Vagina (tissue), 2 donors: ENCODE measurements at regions not wholly inside any gene's neighbourhood (a gene's known extent, or its start where the extent isn't known, plus 50 kb on each side); places are given as distances from the start of the nearest gene placed in this dataset.
"Not testable (repeated sequence)": the region's sequence is repeated elsewhere in the genome, so short reads cannot be mapped to it uniquely, and the experiment has no call there.

ENCODE experiments used
- DNase-seq, 2 donors: peaks; one replicate each; pipeline ENCODE4 v3.0.0-alpha.2; 2017; ENCODE audit errors: extremely low spot score in 2 of 2
- H3K27ac ChIP-seq: fragments of 200-600 bp; sonication (generic); one replicate; pipeline ENCODE4 v1.5.1; 2019
- H3K27me3 ChIP-seq: fragments of 200-600 bp; sonication (generic); one replicate; pipeline ENCODE4 v1.5.1; 2019
- H3K36me3 ChIP-seq, 2 donors: fragments of 200-600 bp; sonication (generic); one replicate each; pipeline ENCODE4 v1.5.1; 2017 to 2019
- H3K4me1 ChIP-seq: fragments of 200-600 bp; sonication (generic); one replicate; pipeline ENCODE4 v1.5.1; 2019
- H3K4me3 ChIP-seq, 2 donors: fragments of 200-600 bp; sonication (generic); 1 replicate in 1 of 2; 2 replicates in 1 of 2; pipeline ENCODE4 v1.5.1; 2016 to 2019
- H3K9me3 ChIP-seq: fragments of 200-600 bp; sonication (generic); one replicate; pipeline ENCODE4 v1.5.1; 2019
- POLR2A ChIP-seq, 2 donors: fragments of 450-650 bp; IDR thresholded peaks; one replicate each; pipeline ENCODE4 v1.6.1; 2017; ENCODE audit warnings: antibody characterized with exemption in 2 of 2, mild to moderate bottlenecking in 2 of 2, moderate library complexity in 2 of 2
- POLR2AphosphoS5 ChIP-seq, 2 donors: sonication (generic); formaldehyde crosslinking; IDR thresholded peaks; one replicate each; pipeline ENCODE4 v1.9.0; 2017; ENCODE audit warnings: antibody characterized with exemption in 2 of 2, mild to moderate bottlenecking in 2 of 2, low read depth in 1 of 2; ENCODE audit not compliant: insufficient read depth in 1 of 2
- intact Hi-C: fragments of 100-400 bp; cut with DNase I; formaldehyde crosslinking; loops from one replicate; pipeline ENCODE4 v1.15.1; 2023
- TF ChIP-seq, protein P1 (sequence below), 3 experiments: fragments of 450-650 bp in 2 of 3; fragments of 200-600 bp in 1 of 3; sonication (generic) in 1 of 3; IDR thresholded peaks; one replicate each; pipeline ENCODE4 v1.5.1; 2017 to 2019; ENCODE audit warnings: antibody characterized with exemption in 3 of 3, mild to moderate bottlenecking in 2 of 3, moderate library complexity in 2 of 3

DNA sequence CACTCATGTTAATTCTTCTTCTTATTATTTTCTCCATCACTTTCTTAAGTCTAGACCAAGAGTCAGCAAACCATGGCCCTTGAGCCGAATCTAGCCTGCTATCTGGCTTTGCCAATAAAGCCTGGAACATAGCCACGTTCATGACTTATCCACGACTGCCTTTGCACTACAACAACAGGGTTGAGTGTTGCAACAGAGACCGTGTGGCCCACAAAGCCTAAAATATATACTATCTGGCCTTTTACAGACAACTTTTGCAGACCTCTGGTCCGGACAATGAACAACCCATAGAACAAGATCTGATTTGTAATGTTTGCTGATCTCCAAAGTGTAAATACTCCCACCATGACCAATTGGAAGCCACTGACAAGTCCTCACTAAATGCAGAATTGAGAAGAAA is 140.5 kb upstream of the CDYL start:
- DNase-seq: no peak
- no peaks in the 10 kb centered on the region for H3K9me3 ChIP-seq
- H3K4me1 ChIP-seq: no peaks in the 10 kb centered on the region
- H3K27me3 ChIP-seq: no peaks in the 10 kb centered on the region
- intact Hi-C loops: no loop called here
- no peak overlapping the region for H3K4me3 ChIP-seq
- H3K27ac ChIP-seq: no peak overlapping the region
- no peaks in the 10 kb centered on the region for H3K36me3 ChIP-seq
- TF ChIP-seq POLR2AphosphoS5 (IDR thresholded peaks at IDR 0.05; ENCODE audit: insufficient read depth in 1 of 2, low read depth in 1 of 2): no peak
- TF ChIP-seq POLR2A (IDR thresholded peaks at IDR 0.05): no peak
- TF ChIP-seq, protein P1, sequence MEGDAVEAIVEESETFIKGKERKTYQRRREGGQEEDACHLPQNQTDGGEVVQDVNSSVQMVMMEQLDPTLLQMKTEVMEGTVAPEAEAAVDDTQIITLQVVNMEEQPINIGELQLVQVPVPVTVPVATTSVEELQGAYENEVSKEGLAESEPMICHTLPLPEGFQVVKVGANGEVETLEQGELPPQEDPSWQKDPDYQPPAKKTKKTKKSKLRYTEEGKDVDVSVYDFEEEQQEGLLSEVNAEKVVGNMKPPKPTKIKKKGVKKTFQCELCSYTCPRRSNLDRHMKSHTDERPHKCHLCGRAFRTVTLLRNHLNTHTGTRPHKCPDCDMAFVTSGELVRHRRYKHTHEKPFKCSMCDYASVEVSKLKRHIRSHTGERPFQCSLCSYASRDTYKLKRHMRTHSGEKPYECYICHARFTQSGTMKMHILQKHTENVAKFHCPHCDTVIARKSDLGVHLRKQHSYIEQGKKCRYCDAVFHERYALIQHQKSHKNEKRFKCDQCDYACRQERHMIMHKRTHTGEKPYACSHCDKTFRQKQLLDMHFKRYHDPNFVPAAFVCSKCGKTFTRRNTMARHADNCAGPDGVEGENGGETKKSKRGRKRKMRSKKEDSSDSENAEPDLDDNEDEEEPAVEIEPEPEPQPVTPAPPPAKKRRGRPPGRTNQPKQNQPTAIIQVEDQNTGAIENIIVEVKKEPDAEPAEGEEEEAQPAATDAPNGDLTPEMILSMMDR (IDR thresholded peaks at IDR 0.05): no peak

DNA sequence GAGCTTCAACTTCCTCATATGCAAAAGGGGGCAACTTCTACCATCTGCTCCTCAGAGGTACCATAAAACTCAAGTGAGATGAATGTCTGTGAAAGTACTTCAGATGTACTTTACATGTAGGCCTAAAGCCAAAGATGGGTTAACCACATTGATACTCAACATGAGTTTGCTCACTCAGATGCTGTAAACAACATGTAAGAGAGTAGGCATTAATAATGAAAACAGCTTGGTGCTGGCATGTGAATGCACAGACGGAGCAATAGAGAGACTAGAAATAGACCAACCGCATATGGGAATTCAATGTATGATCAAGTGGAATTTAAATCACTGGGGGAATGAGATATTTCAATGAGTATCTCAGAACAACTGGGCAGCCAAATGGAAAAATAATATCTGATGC is 143.8 kb upstream of the CDYL start:
- H3K4me1 ChIP-seq: no peaks in the 10 kb centered on the region
- H3K36me3 ChIP-seq: no peaks in the 10 kb centered on the region
- H3K27ac ChIP-seq: no peak overlapping the region
- H3K9me3 ChIP-seq: peaks cover 5% of the 10 kb centered on the region
- no peaks in the 10 kb centered on the region for H3K27me3 ChIP-seq
- TF ChIP-seq POLR2A (IDR thresholded peaks at IDR 0.05) (no peak), POLR2AphosphoS5 (IDR thresholded peaks at IDR 0.05; ENCODE audit: insufficient read depth in 1 of 2, low read depth in 1 of 2) (no peak)
- TF ChIP-seq, protein P1 (IDR thresholded peaks at IDR 0.05): no peak
- DNase-seq: no peak
- no peak overlapping the region for H3K4me3 ChIP-seq
- intact Hi-C loops: no loop called here

DNA sequence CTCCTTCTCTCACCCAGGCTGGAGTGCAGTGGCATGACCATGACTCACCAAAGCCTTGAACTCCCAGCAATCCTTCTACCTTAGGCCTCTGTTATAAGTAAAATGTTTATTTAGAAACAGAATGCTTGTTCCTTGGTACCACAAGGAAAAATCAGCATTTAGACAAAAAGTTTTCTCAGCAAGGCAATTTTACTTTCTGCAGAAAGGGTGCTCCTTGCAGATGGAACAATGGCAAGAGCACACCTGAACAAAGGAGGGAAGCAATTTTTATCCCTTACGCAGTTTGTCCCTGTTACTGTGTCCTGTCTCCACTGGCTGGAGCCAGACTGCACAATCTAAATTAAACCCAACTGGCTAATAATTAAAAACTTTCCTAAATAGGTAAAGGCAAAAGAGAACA is 146.4 kb upstream of the CDYL start:
- H3K36me3 ChIP-seq, H3K27me3 ChIP-seq, DNase-seq, H3K4me3 ChIP-seq, intact Hi-C loops, H3K4me1 ChIP-seq, H3K27ac ChIP-seq, H3K9me3 ChIP-seq: not testable (repeated sequence)

DNA sequence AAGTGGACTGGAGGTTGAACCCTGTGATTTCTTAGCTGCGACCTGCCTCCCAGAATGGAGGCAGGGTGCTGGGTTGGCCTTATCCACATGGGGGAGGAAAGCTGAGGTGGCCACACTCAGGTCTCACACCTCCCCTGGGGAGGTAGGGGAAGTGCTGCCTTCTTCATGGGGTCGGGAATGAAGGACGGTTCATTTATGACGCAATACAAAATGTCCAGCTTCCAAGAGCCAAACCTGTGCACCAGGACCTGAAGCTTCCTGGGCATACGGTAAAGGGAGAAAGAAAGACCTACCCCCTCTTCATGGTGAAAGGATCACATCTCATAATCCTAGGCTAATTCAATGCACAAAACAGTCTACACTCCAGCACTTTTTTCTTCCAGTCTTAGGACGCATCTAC is 150.6 kb upstream of the CDYL start:
- intact Hi-C loops: no loop called here
- no peak for DNase-seq

DNA sequence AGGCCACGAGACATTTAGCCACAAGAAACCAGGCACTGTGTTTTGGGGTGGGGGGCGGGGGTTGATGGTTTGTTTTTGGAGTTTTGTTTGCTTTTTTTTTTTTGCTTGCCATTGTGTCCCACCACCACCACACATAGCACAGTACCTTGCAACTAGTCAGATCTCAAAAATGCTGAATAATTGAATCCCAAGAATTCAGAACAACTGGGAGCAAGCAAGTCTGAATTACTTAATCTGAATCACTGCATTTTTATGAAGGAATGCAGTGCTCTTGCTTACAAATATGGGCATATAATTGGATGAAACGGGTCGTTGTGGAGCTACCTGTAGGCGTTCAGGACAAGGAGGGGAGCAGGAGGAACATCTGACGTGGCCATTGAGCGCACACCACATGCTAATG is 151.5 kb upstream of the CDYL start:
- no peak for DNase-seq
- H3K4me1 ChIP-seq: no peaks in the 10 kb centered on the region
- TF ChIP-seq, protein P1 (IDR thresholded peaks at IDR 0.05): no peak
- TF ChIP-seq POLR2AphosphoS5 (IDR thresholded peaks at IDR 0.05; ENCODE audit: insufficient read depth in 1 of 2, low read depth in 1 of 2): no peak
- no peak for TF ChIP-seq POLR2A (IDR thresholded peaks at IDR 0.05)
- no peaks in the 10 kb centered on the region for H3K36me3 ChIP-seq
- peaks cover 3% of the 10 kb centered on the region for H3K9me3 ChIP-seq
- no peaks in the 10 kb centered on the region for H3K27me3 ChIP-seq
- intact Hi-C loops: no loop called here
- H3K27ac ChIP-seq: no peak overlapping the region
- H3K4me3 ChIP-seq: no peak overlapping the region

More for the DNA sequence above, 150.6 kb upstream of the CDYL start:
- Histone ChIP-seq H3K4me1 (no peaks in the 10 kb centered on the region), H3K27me3 (no peaks in the 10 kb centered on the region), H3K4me3 (no peak overlapping the region), H3K27ac (no peak overlapping the region), H3K36me3 (no peaks in the 10 kb centered on the region), H3K9me3 (peaks cover 5% of the 10 kb centered on the region)
- no peak for TF ChIP-seq POLR2AphosphoS5 (IDR thresholded peaks at IDR 0.05; ENCODE audit: insufficient read depth in 1 of 2, low read depth in 1 of 2)
- TF ChIP-seq, protein P1 (IDR thresholded peaks at IDR 0.05): no peak
- no peak for TF ChIP-seq POLR2A (IDR thresholded peaks at IDR 0.05)
